ENCODE measurements at regions not wholly inside any gene's neighbourhood (a gene's known extent, or its start where the extent isn't known, plus 50 kb on each side); places are given as distances from the start of the nearest gene placed in this dataset.

DNA sequence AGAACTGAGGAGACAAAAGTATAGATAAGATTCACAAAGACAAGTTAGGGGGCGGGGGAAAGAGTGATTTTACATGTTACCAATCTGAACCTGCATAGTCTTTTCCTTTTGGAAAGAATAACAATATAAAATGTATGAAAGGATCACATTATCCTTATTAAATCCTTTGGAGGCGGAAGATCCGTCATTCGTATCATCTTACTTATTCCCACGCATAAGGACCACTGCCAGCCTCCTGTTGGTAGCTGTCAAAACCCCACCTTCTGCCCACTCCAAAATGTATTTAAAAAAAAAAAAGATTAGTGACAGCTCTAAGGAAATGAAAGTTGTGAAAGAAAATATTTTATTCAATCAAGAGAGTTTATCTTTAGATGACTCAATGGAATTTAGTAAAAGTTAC is 821.0 kb upstream of the CELF2 start:
- no peak for TF ChIP-seq OSR1 (CRISPR knock-in tag; IDR thresholded peaks at IDR 0.05)
- no peak for TF ChIP-seq ARNTL (CRISPR knock-in tag; IDR thresholded peaks at IDR 0.05; ENCODE audit: borderline replicate concordance, low read depth)
- no peak for TF ChIP-seq ZFP30 (CRISPR knock-in tag; IDR thresholded peaks at IDR 0.05)
- TF ChIP-seq, protein P1, sequence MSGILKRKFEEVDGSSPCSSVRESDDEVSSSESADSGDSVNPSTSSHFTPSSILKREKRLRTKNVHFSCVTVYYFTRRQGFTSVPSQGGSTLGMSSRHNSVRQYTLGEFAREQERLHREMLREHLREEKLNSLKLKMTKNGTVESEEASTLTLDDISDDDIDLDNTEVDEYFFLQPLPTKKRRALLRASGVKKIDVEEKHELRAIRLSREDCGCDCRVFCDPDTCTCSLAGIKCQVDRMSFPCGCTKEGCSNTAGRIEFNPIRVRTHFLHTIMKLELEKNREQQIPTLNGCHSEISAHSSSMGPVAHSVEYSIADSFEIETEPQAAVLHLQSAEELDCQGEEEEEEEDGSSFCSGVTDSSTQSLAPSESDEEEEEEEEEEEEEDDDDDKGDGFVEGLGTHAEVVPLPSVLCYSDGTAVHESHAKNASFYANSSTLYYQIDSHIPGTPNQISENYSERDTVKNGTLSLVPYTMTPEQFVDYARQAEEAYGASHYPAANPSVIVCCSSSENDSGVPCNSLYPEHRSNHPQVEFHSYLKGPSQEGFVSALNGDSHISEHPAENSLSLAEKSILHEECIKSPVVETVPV (CRISPR knock-in tag; IDR thresholded peaks at IDR 0.05), result no peak
- no peak for TF ChIP-seq ESRRG (CRISPR knock-in tag; IDR thresholded peaks at IDR 0.05)
- TF ChIP-seq ZFP3 (CRISPR knock-in tag; IDR thresholded peaks at IDR 0.05), result no peak
- no peak for TF ChIP-seq ZC3H10 (CRISPR knock-in tag; IDR thresholded peaks at IDR 0.05)
- no peak for TF ChIP-seq PPARA (CRISPR knock-in tag; IDR thresholded peaks at IDR 0.05; ENCODE audit: borderline replicate concordance)
- TF ChIP-seq, protein P2, sequence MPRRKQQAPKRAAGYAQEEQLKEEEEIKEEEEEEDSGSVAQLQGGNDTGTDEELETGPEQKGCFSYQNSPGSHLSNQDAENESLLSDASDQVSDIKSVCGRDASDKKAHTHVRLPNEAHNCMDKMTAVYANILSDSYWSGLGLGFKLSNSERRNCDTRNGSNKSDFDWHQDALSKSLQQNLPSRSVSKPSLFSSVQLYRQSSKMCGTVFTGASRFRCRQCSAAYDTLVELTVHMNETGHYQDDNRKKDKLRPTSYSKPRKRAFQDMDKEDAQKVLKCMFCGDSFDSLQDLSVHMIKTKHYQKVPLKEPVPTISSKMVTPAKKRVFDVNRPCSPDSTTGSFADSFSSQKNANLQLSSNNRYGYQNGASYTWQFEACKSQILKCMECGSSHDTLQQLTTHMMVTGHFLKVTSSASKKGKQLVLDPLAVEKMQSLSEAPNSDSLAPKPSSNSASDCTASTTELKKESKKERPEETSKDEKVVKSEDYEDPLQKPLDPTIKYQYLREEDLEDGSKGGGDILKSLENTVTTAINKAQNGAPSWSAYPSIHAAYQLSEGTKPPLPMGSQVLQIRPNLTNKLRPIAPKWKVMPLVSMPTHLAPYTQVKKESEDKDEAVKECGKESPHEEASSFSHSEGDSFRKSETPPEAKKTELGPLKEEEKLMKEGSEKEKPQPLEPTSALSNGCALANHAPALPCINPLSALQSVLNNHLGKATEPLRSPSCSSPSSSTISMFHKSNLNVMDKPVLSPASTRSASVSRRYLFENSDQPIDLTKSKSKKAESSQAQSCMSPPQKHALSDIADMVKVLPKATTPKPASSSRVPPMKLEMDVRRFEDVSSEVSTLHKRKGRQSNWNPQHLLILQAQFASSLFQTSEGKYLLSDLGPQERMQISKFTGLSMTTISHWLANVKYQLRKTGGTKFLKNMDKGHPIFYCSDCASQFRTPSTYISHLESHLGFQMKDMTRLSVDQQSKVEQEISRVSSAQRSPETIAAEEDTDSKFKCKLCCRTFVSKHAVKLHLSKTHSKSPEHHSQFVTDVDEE (CRISPR knock-in tag; IDR thresholded peaks at IDR 0.05), result no peak
- no peak for TF ChIP-seq ZNF70 (CRISPR knock-in tag; IDR thresholded peaks at IDR 0.05)
- no peak for TF ChIP-seq ISL1 (CRISPR knock-in tag; IDR thresholded peaks at IDR 0.05)
- TF ChIP-seq PATZ1 (CRISPR knock-in tag; IDR thresholded peaks at IDR 0.05; ENCODE audit: borderline replicate concordance), result no peak
- no peak for TF ChIP-seq ZNF565 (CRISPR knock-in tag; conservative IDR thresholded peaks at IDR 0.05; ENCODE audit: low read depth)
- no peak for TF ChIP-seq TCF4 (CRISPR knock-in tag; IDR thresholded peaks at IDR 0.05; ENCODE audit: borderline replicate concordance)
- no peak for ATAC-seq

DNA sequence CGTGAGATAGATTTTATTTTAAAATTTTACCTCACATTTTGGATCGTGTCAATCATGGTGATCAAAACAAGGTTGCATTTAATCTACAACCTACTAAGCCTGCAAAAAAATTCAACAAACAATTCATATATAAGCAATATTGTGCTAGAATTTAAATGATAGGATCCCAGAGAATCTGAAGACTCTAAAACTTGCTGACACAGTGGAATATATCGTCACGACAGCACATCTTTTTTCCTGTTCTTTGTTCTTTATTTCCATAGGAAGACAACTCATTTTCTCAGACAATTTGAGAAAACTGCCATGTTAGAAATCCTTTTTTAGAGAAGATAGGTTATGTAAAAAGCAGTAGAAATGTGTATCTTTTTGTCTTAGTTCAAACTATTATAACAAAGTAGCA is 820.2 kb upstream of the CELF2 start:
- TF ChIP-seq ZFP30 (CRISPR knock-in tag; IDR thresholded peaks at IDR 0.05), result no peak
- no peak for TF ChIP-seq PATZ1 (CRISPR knock-in tag; IDR thresholded peaks at IDR 0.05; ENCODE audit: borderline replicate concordance)
- TF ChIP-seq, protein P3, sequence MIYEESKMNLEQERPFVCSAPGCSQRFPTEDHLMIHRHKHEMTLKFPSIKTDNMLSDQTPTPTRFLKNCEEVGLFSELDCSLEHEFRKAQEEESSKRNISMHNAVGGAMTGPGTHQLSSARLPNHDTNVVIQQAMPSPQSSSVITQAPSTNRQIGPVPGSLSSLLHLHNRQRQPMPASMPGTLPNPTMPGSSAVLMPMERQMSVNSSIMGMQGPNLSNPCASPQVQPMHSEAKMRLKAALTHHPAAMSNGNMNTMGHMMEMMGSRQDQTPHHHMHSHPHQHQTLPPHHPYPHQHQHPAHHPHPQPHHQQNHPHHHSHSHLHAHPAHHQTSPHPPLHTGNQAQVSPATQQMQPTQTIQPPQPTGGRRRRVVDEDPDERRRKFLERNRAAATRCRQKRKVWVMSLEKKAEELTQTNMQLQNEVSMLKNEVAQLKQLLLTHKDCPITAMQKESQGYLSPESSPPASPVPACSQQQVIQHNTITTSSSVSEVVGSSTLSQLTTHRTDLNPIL (CRISPR knock-in tag; IDR thresholded peaks at IDR 0.05; ENCODE audit: low read depth), result no peak
- no peak for ATAC-seq

DNA sequence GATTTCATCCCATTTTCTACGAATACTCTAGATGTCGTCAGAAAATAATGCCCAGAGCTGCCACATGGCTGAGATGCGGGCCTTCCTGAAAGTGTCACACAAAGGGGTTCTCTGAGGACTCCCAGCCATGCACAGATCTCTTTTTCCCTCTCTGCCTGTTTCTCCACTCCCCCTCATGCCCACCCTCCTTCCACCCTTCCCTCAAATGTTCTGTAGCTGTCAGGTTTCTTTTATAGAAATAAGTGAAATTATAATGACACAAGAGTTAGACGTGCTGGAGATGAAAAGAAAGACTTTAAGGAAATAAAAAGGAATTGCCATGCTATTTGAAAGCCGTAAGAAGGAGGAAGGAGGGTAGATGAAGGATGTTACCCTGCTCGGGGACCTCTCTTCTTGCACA is 819.3 kb upstream of the CELF2 start:
- ATAC-seq, result no peak
- no peak for TF ChIP-seq RARB (CRISPR knock-in tag; IDR thresholded peaks at IDR 0.05)
- TF ChIP-seq SNAI2 (CRISPR knock-in tag; IDR thresholded peaks at IDR 0.05), result no peak
- no peak for TF ChIP-seq ZNF565 (CRISPR knock-in tag; conservative IDR thresholded peaks at IDR 0.05; ENCODE audit: low read depth)
- no peak for TF ChIP-seq ZFP30 (CRISPR knock-in tag; IDR thresholded peaks at IDR 0.05)
- TF ChIP-seq, protein P2 (CRISPR knock-in tag; IDR thresholded peaks at IDR 0.05), result no peak
- TF ChIP-seq ARNTL (CRISPR knock-in tag; IDR thresholded peaks at IDR 0.05; ENCODE audit: borderline replicate concordance, low read depth), result no peak
- no peak for TF ChIP-seq CSDC2 (CRISPR knock-in tag; IDR thresholded peaks at IDR 0.05)
- TF ChIP-seq GLIS3 (CRISPR knock-in tag; IDR thresholded peaks at IDR 0.05), result no peak
- no peak for TF ChIP-seq PATZ1 (CRISPR knock-in tag; IDR thresholded peaks at IDR 0.05; ENCODE audit: borderline replicate concordance)
- TF ChIP-seq OSR1 (CRISPR knock-in tag; IDR thresholded peaks at IDR 0.05), result no peak
- TF ChIP-seq, protein P3 (CRISPR knock-in tag; IDR thresholded peaks at IDR 0.05; ENCODE audit: low read depth), result no peak
- no peak for TF ChIP-seq TOX (CRISPR knock-in tag; IDR thresholded peaks at IDR 0.05; ENCODE audit: borderline replicate concordance)
